ENCODE measurements at regions not wholly inside any gene's neighbourhood (a gene's known extent, or its start where the extent isn't known, plus 50 kb on each side); places are given as distances from the start of the nearest gene placed in this dataset.
A peak's percentile ranks its signal among the peaks of the same experiment; 100 is the strongest.

DNA sequence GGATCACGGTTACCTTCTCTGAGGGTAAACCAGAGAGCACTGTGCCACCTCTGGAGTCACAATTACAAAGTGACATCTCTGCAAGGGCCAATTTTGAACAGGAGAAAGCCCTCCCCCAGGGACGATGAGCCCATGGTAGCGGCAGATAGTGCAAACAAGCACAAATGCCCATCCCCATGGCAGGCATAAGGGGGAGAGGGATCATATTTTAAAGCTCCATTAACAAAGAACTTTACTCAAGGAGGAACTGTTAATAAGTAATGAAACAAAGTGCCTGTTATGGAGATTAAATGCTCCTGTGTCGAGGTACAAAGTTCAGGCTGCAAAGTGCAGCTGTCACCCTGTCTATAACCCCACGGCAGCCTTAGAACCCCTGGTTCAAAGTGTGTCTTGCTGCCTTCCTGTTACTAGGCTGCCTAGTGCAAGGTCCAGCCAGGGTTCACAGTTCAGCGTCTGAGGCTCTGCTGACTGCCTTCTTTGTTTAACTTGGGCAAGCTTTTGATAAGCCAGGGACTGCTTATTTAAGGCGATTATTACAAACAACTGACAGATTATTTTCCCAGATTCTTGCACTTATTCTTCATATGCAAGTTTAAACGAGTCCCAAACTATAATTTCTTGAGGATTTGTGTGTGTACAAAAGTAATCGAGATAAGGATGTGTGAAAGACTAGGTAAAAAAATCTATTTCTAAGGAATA lies 75.7 kb upstream of the NRIP1 start (continued):
- TF ChIP-seq, protein P1, sequence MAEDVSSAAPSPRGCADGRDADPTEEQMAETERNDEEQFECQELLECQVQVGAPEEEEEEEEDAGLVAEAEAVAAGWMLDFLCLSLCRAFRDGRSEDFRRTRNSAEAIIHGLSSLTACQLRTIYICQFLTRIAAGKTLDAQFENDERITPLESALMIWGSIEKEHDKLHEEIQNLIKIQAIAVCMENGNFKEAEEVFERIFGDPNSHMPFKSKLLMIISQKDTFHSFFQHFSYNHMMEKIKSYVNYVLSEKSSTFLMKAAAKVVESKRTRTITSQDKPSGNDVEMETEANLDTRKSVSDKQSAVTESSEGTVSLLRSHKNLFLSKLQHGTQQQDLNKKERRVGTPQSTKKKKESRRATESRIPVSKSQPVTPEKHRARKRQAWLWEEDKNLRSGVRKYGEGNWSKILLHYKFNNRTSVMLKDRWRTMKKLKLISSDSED (CRISPR knock-in tag; IDR thresholded peaks at IDR 0.05) = no peak
- TF ChIP-seq, protein P2, sequence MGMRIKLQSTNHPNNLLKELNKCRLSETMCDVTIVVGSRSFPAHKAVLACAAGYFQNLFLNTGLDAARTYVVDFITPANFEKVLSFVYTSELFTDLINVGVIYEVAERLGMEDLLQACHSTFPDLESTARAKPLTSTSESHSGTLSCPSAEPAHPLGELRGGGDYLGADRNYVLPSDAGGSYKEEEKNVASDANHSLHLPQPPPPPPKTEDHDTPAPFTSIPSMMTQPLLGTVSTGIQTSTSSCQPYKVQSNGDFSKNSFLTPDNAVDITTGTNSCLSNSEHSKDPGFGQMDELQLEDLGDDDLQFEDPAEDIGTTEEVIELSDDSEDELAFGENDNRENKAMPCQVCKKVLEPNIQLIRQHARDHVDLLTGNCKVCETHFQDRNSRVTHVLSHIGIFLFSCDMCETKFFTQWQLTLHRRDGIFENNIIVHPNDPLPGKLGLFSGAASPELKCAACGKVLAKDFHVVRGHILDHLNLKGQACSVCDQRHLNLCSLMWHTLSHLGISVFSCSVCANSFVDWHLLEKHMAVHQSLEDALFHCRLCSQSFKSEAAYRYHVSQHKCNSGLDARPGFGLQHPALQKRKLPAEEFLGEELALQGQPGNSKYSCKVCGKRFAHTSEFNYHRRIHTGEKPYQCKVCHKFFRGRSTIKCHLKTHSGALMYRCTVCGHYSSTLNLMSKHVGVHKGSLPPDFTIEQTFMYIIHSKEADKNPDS (CRISPR knock-in tag; IDR thresholded peaks at IDR 0.05) = peak; percentile 100
- TF ChIP-seq, protein P3, sequence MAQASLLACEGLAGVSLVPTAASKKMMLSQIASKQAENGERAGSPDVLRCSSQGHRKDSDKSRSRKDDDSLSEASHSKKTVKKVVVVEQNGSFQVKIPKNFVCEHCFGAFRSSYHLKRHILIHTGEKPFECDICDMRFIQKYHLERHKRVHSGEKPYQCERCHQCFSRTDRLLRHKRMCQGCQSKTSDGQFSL (CRISPR knock-in tag; IDR thresholded peaks at IDR 0.05) = no peak
- no peak for TF ChIP-seq SYNCRIP (IDR thresholded peaks at IDR 0.05; ENCODE audit: insufficient read depth, low read depth, low read length)
- TF ChIP-seq ZNF230 (CRISPR knock-in tag; IDR thresholded peaks at IDR 0.05) = no peak
- TF ChIP-seq SIX4 (CRISPR knock-in tag; IDR thresholded peaks at IDR 0.05) = peak; percentile 92
- no peak for TF ChIP-seq GPN1 (CRISPR knock-in tag; IDR thresholded peaks at IDR 0.05; ENCODE audit: borderline replicate concordance)
- no peak for TF ChIP-seq NFE2 (CRISPR knock-in tag; IDR thresholded peaks at IDR 0.05)
- TF ChIP-seq NFKBIZ (CRISPR knock-in tag; IDR thresholded peaks at IDR 0.05) = peak; percentile 96
- peak; percentile 88 for TF ChIP-seq TGIF2 (CRISPR knock-in tag; IDR thresholded peaks at IDR 0.05)
- TF ChIP-seq SOX13 (IDR thresholded peaks at IDR 0.05) = peak; percentile 90
- peak in 1 of 2 experiments; percentile 99; a peak in 2 of 4 replicates for TF ChIP-seq SOX13 (CRISPR knock-in tag; conservative IDR thresholded peaks at IDR 0.05 in 1 of 2, IDR thresholded peaks at IDR 0.05 in 1 of 2)
- TF ChIP-seq, protein P4, sequence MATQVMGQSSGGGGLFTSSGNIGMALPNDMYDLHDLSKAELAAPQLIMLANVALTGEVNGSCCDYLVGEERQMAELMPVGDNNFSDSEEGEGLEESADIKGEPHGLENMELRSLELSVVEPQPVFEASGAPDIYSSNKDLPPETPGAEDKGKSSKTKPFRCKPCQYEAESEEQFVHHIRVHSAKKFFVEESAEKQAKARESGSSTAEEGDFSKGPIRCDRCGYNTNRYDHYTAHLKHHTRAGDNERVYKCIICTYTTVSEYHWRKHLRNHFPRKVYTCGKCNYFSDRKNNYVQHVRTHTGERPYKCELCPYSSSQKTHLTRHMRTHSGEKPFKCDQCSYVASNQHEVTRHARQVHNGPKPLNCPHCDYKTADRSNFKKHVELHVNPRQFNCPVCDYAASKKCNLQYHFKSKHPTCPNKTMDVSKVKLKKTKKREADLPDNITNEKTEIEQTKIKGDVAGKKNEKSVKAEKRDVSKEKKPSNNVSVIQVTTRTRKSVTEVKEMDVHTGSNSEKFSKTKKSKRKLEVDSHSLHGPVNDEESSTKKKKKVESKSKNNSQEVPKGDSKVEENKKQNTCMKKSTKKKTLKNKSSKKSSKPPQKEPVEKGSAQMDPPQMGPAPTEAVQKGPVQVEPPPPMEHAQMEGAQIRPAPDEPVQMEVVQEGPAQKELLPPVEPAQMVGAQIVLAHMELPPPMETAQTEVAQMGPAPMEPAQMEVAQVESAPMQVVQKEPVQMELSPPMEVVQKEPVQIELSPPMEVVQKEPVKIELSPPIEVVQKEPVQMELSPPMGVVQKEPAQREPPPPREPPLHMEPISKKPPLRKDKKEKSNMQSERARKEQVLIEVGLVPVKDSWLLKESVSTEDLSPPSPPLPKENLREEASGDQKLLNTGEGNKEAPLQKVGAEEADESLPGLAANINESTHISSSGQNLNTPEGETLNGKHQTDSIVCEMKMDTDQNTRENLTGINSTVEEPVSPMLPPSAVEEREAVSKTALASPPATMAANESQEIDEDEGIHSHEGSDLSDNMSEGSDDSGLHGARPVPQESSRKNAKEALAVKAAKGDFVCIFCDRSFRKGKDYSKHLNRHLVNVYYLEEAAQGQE (IDR thresholded peaks at IDR 0.05; ENCODE audit: borderline replicate concordance in 1 of 2, low read depth in 1 of 2, low read length in 2 of 2) = peak in 1 of 2 experiments; percentile 65; a peak in 1 of 4 replicates
- TF ChIP-seq SSRP1 (CRISPR knock-in tag; IDR thresholded peaks at IDR 0.05) = no peak
- peak; percentile 96 for TF ChIP-seq DPF2 (CRISPR knock-in tag; IDR thresholded peaks at IDR 0.05; ENCODE audit: borderline replicate concordance, low read depth)
- TF ChIP-seq ZNF766 (CRISPR knock-in tag; IDR thresholded peaks at IDR 0.05; ENCODE audit: borderline replicate concordance) = no peak; the same call in 1 of the 2 replicates
- peak; percentile 97 to 99 for TF ChIP-seq NR2F1 (CRISPR knock-in tag; IDR thresholded peaks at IDR 0.05)
- TF ChIP-seq, protein P5, sequence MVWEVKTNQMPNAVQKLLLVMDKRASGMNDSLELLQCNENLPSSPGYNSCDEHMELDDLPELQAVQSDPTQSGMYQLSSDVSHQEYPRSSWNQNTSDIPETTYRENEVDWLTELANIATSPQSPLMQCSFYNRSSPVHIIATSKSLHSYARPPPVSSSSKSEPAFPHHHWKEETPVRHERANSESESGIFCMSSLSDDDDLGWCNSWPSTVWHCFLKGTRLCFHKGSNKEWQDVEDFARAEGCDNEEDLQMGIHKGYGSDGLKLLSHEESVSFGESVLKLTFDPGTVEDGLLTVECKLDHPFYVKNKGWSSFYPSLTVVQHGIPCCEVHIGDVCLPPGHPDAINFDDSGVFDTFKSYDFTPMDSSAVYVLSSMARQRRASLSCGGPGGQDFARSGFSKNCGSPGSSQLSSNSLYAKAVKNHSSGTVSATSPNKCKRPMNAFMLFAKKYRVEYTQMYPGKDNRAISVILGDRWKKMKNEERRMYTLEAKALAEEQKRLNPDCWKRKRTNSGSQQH (CRISPR knock-in tag; IDR thresholded peaks at IDR 0.05; ENCODE audit: low read depth) = no peak
- no peak for TF ChIP-seq ZNF75D (CRISPR knock-in tag; IDR thresholded peaks at IDR 0.05; ENCODE audit: borderline replicate concordance)
